ENCODE measurements at regions not wholly inside any gene's neighbourhood (a gene's known extent, or its start where the extent isn't known, plus 50 kb on each side); places are given as distances from the start of the nearest gene placed in this dataset.

DNA sequence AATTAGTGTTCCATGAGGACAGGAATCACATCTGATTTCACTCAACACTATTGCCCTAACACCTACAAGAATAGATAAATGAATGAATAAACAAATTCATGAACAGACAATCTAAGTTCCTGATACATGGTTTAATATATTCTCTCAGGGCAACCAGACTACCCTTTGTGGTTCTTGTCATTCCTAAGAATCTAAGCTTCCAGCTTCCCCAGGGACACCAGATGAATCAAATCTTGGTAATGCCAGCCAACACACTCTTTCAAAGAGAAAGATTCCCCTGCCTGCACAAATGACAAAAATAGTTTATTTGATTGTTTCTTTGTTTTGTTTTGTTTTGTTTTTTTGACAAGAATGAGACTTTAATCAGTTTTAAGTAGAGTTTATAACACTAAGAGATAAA lies 237.5 kb upstream of the CHAC2 start:
- TF ChIP-seq, protein P1, sequence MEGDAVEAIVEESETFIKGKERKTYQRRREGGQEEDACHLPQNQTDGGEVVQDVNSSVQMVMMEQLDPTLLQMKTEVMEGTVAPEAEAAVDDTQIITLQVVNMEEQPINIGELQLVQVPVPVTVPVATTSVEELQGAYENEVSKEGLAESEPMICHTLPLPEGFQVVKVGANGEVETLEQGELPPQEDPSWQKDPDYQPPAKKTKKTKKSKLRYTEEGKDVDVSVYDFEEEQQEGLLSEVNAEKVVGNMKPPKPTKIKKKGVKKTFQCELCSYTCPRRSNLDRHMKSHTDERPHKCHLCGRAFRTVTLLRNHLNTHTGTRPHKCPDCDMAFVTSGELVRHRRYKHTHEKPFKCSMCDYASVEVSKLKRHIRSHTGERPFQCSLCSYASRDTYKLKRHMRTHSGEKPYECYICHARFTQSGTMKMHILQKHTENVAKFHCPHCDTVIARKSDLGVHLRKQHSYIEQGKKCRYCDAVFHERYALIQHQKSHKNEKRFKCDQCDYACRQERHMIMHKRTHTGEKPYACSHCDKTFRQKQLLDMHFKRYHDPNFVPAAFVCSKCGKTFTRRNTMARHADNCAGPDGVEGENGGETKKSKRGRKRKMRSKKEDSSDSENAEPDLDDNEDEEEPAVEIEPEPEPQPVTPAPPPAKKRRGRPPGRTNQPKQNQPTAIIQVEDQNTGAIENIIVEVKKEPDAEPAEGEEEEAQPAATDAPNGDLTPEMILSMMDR (IDR thresholded peaks at IDR 0.05), result no peak
- DNase-seq (no peak), ATAC-seq (no peak)
- Histone ChIP-seq H3K4me3 (no peak overlapping the region), H3K36me3 (ENCODE audit: insufficient read depth in 1 of 2, low read depth in 1 of 2) (no peaks in the 10 kb centered on the region), H3K9me3 (no peaks in the 10 kb centered on the region), H3K4me1 (no peaks in the 10 kb centered on the region), H3K27ac (no peak overlapping the region), H3K27me3 (ENCODE audit: insufficient read depth in 3 of 3, low read length in 2 of 3) (no peaks in the 10 kb centered on the region)
- intact Hi-C loops (cut with DNase I), result no loop called here

DNA sequence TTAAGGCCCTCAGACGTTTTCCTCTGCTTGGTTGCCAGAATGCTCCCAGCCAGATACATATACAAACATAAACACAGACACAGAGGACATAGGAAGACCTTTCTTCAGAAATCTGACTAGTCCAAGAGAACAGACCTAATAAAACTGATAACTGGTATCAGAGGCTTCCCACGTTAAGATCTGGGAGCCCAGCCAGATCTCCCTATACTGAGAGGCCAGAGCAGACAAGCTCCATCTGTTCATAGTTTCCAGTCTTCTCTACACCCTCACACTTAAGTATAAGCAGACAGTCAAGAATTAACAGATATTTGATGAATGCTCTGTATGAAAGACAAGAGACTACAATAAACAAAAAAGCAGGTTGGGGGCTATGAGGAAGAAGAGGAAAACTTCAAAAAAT lies 240.5 kb upstream of the CHAC2 start:
- H3K9me3 ChIP-seq, result no peaks in the 10 kb centered on the region
- TF ChIP-seq, protein P1 (IDR thresholded peaks at IDR 0.05), result no peak
- no peak overlapping the region for H3K27ac ChIP-seq
- H3K4me1 ChIP-seq, result no peaks in the 10 kb centered on the region
- H3K36me3 ChIP-seq (ENCODE audit: insufficient read depth in 1 of 2, low read depth in 1 of 2), result no peaks in the 10 kb centered on the region
- DNase-seq (no peak), ATAC-seq (no peak)
- intact Hi-C loops (cut with DNase I), result no loop called here
- WGBS, 3 donors, result 51 to 75% (median 55%) methylated on average over 2 of the region's 2 CpGs
- no peak overlapping the region for H3K4me3 ChIP-seq
- no peaks in the 10 kb centered on the region for H3K27me3 ChIP-seq (ENCODE audit: insufficient read depth in 3 of 3, low read length in 2 of 3)

DNA sequence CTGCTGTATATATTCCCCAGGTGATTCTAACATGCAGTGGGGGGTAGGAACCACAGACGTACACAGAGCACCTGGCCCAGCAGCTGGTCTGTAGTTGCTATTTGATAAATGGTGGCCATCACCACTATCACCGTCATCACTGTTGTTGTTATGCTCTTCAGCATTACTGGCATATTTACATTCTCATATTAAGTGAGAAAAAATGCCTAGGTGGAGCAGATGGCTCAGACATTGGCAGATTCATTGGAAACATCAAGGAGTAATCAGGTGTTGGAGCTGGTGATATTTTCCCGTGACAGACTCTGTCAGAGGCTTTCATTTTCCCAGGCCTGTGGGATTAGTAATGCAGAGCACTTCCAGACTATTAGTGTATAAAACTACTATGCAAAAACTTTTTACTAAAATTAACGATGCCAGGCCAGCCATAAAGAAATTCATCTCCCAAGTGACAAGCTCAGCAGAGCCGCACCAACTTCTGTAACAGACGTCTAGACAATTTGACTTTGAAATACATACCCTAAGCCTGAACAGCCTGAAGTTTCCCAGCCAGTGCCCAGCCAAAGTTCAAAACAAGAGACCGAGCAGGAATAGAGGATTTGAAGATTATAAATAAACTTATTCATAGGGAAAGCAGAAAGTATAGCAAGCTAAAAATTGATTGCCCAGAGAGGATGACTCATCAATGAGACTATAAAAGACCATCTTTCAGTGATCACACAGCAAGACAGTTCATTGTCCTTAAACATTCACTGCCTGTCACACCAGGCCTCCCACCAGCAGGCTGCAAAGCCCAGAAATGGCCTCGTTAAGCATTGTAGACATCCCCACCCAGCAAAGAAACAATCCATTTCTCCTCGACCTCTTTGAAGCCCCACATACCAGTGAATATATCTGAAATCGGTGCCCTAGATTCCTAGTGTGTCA lies 247.4 kb upstream of the CHAC2 start:
- intact Hi-C loops (cut with DNase I), result no loop called here
- Histone ChIP-seq H3K4me3 (no peak overlapping the region), H3K4me1 (no peaks in the 10 kb centered on the region), H3K27ac (no peak overlapping the region), H3K9me3 (no peaks in the 10 kb centered on the region), H3K36me3 (ENCODE audit: insufficient read depth in 1 of 2, low read depth in 1 of 2) (no peaks in the 10 kb centered on the region), H3K27me3 (ENCODE audit: insufficient read depth in 3 of 3, low read length in 2 of 3) (peaks cover 0 to 2% (median 0%) of the 10 kb centered on the region in 3 donors)
- DNase-seq (no peak), ATAC-seq (no peak)
- TF ChIP-seq, protein P1 (IDR thresholded peaks at IDR 0.05), result no peak
- WGBS, 3 donors, result 27 to 31% (median 30%) methylated on average over 10 of the region's 10 CpGs

DNA sequence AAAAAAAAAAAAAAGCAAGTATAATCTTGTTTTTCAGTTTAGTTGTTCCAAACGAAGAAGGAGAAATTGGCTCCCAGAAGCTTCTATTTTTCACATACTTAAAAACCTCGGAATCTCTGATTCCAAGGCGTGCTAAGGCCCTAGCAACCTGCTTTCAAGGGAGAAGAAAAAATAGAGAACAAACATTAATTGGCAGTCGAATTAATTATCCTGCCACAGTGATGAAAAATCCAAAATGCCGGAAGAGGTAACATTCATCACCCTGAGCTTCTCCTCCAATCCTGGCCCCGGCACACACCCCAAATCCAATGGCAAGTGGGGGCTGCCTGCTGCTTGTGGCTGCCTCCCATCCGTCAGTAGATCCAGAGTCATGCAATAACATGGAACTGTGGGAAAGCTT lies 250.2 kb upstream of the CHAC2 start:
- no peaks in the 10 kb centered on the region for H3K36me3 ChIP-seq (ENCODE audit: insufficient read depth in 1 of 2, low read depth in 1 of 2)
- peaks cover 0 to 2% (median 0%) of the 10 kb centered on the region in 3 donors for H3K27me3 ChIP-seq (ENCODE audit: insufficient read depth in 3 of 3, low read length in 2 of 3)
- DNase-seq (no peak), ATAC-seq (no peak)
- 74 to 87% (median 85%) methylated on average over 7 of the region's 7 CpGs for WGBS, 3 donors
- TF ChIP-seq, protein P1 (IDR thresholded peaks at IDR 0.05), result no peak
- intact Hi-C loops (cut with DNase I), result no loop called here
- H3K4me1 ChIP-seq, result no peaks in the 10 kb centered on the region
- H3K9me3 ChIP-seq, result no peaks in the 10 kb centered on the region
- no peak overlapping the region for H3K27ac ChIP-seq
- no peak overlapping the region for H3K4me3 ChIP-seq

Data from psoas muscle (tissue), 7 donors.